Sciatic nerve (tissue), 2 donors: ENCODE measurements at regions not wholly inside any gene's neighbourhood (a gene's known extent, or its start where the extent isn't known, plus 50 kb on each side); places are given as distances from the start of the nearest gene placed in this dataset.

Source experiments
- ATAC-seq: fragments of 200-7000 bp; cut with Tn5 transposase; one replicate; pipeline ENCODE4 v1.9.1; 2020; ENCODE audit warnings: mild to moderate bottlenecking, moderate library complexity
- DNase-seq: peaks from one replicate; pipeline ENCODE4 v3.0.0-alpha.2; 2020; ENCODE audit warnings: low spot score
- intact Hi-C: fragments of 100-400 bp; cut with DNase I; formaldehyde crosslinking; loops from one replicate; pipeline ENCODE4 v1.14.2; 2022
- donor health status: DM: no; HTN: no; CAD: no.
- donor health status: DM: no; HTN: no; CAD: no.

GRCh38 chr5:88389338-88390095, 120.9 kb upstream of the TMEM161B start:
- intact Hi-C loops: loop anchor here (10.0 kb wide), 1 partner anchor 285 kb away; no protein-coding TSS in a partner anchor
- ATAC-seq: no peak
- no peak for DNase-seq

- ATAC-seq: no peak
- intact Hi-C loops: no loop called here
- no peak for DNase-seq
These were observed 120.1 kb upstream of the TMEM161B start for GRCh38 chr5:88388476-88389337.

GRCh38 chr5:88384886-88385285, 116.2 kb upstream of the TMEM161B start:
- no peak for ATAC-seq

GRCh38 chr5:88380332-88380731, 111.7 kb upstream of the TMEM161B start:
- no peak for DNase-seq
- no peak for ATAC-seq
- intact Hi-C loops: no loop called here

More at GRCh38 chr5:88384886-88385285, 116.2 kb upstream of the TMEM161B start:
- no peak for DNase-seq
- intact Hi-C loops: no loop called here

- ATAC-seq (no peak), DNase-seq (no peak)
- intact Hi-C loops: no loop called here
These were observed 109.3 kb upstream of the TMEM161B start for GRCh38 chr5:88377705-88378656.

GRCh38 chr5:88377240-88377639, 108.6 kb upstream of the TMEM161B start:
- no peak for DNase-seq
- intact Hi-C loops: no loop called here
- no peak for ATAC-seq

GRCh38 chr5:88376728-88377127, 108.1 kb upstream of the TMEM161B start:
- intact Hi-C loops: no loop called here
- ATAC-seq: no peak
- no peak for DNase-seq

GRCh38 chr5:88374391-88374790, 105.7 kb upstream of the TMEM161B start:
- DNase-seq: no peak
- no peak for ATAC-seq
- intact Hi-C loops: no loop called here

GRCh38 chr5:88370824-88371223, 102.2 kb upstream of the TMEM161B start:
- ATAC-seq (no peak), DNase-seq (no peak)
- intact Hi-C loops: no loop called here

GRCh38 chr5:88368201-88368600, 99.6 kb upstream of the TMEM161B start:
- no peak for DNase-seq
- intact Hi-C loops: no loop called here
- ATAC-seq: no peak

- DNase-seq (no peak), ATAC-seq (no peak)
- intact Hi-C loops: no loop called here
These were observed 96.3 kb upstream of the TMEM161B start for GRCh38 chr5:88364991-88365390.

- no peak for DNase-seq
- intact Hi-C loops: no loop called here
- ATAC-seq: no peak
These were observed 86.9 kb upstream of the TMEM161B start for GRCh38 chr5:88355490-88356050.

GRCh38 chr5:88325868-88326267, 57.2 kb upstream of the TMEM161B start:
- DNase-seq (no peak), ATAC-seq (no peak)
- intact Hi-C loops: no loop called here

- intact Hi-C loops: no loop called here
- DNase-seq (no peak), ATAC-seq (no peak)
These were observed 54.1 kb upstream of the TMEM161B start for GRCh38 chr5:88322785-88323184.
